NCI-H510A treated with DMSO at 0.1 percent for 48 hours (cell line): ENCODE measurements at regions not wholly inside any gene's neighbourhood (a gene's known extent, or its start where the extent isn't known, plus 50 kb on each side); places are given as distances from the start of the nearest gene placed in this dataset.
"Not testable (repeated sequence)": the region's sequence is repeated elsewhere in the genome, so short reads cannot be mapped to it uniquely, and the experiment has no call there.

Experiments
- DNase-seq: peaks from one replicate; lab custom pipeline; 2025; lab: John Stamatoyannopoulos, UW

GRCh38 chr9:33695299-33695698 is 100.1 kb upstream of the PRSS3 start:
- no peak for DNase-seq

DNA sequence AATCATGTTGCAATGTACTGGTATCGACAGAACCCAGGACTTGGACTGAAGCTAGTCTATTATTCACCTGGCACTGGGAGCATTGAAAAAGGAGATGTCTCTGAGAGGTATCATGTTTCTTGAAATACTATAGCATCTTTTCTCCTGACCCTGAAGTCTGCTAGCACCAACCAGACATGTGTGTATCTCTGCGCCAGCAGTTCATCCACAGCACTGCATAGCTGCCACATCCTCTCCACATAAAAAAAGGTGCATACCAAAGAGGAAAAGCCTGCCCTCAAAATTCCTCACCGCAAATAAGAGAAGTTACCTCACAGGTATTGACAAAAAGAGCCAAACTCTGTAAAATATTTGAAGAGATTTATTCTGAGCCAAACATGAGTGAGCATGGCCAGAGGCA is 99.5 kb upstream of the PRSS3 start:
- DNase-seq: no peak

DNA sequence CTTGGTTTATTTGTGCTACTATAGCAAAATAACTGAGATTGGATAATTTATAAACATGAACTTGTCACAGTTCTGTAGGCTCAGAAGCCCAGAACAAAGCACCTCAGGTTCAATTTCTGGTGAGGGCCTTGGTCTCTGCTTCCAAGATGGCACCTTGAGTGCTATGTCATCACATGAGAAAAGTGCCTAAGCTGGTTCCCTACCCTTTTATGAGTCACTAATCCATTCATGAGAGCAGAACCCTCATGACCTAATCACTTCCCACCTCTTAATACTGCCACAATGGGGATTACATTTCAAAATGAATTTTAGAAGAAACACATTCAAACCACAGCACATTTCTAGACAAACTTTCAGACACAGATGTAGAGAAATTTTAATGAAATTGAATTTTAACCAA is 98.2 kb upstream of the PRSS3 start:
- DNase-seq: no peak

DNA sequence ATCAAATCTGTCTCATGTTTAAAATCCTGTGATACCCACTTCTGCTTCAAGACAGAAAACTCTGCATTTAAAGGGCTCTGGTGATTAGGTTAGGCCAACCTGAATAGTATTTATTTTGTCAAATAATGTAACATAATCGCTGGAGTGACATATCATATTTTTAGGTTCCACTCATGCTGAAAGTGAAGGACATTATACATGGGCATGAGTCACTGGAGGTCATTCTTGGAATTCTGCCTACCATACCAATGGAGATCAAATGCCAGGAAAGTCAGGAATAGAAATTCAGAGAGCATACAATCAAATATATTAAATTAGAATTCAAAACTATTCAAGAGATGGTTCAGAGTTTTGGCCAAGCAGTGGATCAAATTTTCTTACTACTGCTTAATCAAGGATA is 97.1 kb upstream of the PRSS3 start:
- DNase-seq: no peak

DNA sequence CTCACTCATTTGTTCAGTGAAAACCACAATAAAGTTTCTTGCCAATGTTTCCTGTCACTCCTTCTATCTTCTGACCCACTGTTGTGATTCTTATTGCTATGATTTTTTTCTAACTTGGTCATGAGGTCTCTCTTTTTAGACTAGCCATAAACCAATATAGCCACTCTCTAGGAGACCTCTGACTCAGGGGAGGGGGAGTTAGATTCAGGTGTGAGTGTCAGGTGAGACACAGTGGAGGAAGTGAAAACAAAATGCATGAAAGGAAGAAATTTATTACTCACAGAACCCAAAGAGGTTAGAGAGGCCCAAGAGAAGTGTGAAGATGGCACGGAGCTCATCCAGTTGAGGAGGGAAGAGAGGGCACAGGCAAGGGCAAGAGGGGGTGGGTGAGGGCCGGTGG is 94.4 kb upstream of the PRSS3 start:
- DNase-seq: not testable (repeated sequence)

- no peak for DNase-seq
These were observed 91.8 kb upstream of the PRSS3 start for GRCh38 chr9:33703430-33704102.

DNA sequence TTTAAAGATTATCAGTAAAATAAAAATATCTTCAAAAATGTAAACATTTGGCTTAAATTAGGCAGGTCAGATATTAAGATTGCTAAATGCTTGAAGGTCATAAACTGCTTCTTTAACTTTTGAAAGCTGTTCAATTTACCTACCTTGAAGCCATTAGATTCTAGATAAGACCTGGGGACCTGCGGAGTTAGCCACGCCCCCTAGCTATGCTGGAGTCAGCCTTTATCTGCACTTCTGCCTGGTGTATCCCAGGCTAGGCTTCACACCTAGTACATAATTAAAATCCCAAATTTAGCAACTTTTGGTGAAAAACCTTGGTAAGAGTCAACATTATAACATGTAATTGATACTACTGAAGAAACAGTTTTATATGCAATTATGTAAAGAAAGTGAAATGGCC is 89.9 kb upstream of the PRSS3 start:
- not testable (repeated sequence) for DNase-seq

DNA sequence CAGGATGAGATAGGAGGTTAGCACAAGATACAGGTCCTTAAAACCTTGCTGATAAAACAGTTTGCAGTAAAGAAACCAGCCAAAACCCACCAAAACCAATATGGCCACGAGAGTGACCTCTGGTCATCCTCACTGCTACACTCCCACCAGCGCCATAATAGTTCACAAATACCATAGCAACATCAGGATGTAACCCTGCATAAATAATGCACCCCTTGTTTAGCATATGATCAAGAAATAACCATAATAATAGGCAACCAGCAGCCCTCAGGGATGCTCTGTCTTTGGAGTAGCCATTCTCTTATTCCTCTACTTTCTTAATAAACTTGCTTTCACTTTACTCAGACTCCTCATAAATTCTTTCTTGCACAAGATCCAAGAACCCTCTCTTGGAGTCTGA is 86.9 kb upstream of the PRSS3 start:
- no peak for DNase-seq

- no peak for DNase-seq
These were observed 86.1 kb upstream of the PRSS3 start for GRCh38 chr9:33709269-33709668.

DNA sequence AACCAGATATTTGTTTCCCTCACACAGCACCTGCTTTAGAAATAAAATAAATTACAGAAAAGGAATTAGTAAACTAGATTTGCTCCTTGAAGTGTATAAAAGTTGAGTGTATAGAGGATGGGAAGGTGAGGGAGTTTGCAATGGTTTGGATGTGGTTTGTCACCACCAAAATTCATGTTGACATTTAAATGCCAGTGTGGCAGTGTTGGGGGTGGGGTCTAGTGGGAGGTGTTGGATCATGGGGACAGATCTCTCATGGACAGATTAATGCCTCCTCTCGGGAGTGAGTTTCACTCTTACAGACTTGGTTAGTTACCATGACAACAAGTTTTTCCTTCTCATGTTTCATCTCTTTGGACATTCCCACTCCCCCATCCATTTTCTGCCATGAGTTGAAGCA is 83.9 kb upstream of the PRSS3 start:
- not testable (repeated sequence) for DNase-seq

DNA sequence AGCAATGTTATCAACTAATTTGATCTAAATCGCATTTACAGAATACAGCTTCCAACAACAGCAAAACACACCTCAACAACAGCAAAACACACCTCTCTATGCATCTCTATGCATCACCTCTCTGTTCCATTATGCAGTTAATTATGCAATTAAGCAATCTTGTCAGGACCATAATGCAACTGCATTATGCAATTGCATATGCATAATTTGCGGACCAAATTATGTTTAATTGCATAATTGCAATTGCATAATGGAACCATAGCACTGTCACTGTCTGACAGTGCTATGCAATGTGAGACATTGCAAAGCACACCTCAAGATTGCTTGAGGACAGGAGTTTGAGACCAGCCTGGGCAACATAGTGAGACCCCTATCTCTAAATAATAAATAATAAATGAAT is 80.4 kb upstream of the PRSS3 start:
- DNase-seq: no peak

- no peak for DNase-seq
These were observed 76.4 kb upstream of the PRSS3 start for GRCh38 chr9:33718987-33719386.

DNA sequence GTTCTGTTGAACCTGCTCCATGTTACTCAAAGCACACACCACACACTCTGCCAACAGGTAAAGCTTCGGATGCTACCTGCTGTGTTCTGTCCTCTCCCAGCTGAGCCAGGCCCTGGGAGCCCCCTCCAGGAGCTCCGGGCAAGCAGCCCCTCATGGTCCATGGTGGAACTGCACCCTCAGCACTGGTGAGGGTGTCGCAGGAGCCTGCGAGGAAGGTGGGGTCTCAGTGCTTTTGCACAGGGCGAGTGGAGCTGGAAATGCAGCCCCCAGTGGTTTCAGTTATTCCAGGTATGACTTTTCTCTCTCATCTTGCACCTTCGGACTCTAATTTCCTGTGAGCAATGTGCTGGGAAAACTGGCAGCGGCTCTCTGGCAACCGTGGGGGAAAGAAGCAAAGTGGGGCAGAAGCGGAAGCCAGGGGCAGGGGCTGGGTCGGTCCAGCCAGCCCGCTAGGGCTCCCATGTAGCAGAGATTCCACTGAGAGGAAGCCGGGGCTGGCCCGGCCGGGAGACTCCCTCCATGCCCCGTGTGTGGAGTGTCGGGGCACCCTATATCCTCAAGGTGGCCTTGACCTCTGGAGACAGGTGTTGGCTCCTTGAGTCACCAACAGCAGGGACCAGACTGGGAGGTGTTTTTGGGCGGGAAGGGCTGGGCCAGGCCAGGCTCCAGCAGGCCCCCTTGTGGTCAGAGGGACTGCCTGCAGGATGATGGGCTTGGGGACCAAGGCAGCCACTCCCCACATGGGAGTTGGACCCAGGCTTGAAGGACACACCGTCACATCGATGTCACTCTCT is 75.6 kb upstream of the PRSS3 start:
- DNase-seq: no peak

DNA sequence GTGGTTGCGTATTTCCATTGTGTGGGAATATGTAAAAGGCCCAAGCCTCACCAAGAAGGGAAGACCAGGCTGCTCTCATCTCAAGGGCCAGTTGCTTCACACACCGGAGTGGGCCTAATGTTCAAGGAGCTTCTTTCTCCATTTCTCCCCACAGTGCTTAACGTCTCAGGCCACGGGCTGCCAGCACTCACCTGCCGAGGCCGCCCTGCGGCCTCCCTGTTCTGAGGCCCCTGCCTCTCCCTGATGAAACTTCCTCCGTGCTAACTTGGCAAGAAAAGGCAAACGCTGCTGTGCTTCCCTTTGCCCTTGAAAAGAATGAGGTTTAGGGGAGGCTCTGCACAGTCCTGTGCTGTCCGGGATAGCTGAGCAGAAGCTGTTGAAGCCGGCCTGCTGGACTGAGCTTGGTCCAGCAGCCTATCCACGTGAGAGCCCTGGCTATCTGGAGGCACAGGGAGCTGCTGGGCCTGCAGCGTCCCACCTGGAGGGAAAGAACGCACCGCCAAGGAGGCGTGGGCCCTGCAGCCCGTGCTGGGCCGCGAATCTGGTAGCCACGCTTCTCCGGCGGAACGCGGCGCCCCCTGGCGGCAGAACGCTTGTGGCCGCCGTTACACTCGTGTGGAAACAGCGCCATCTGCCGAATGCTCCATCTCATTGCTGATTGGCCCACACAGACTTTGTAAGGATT is 73.5 kb upstream of the PRSS3 start:
- DNase-seq: peak; percentile 35

DNA sequence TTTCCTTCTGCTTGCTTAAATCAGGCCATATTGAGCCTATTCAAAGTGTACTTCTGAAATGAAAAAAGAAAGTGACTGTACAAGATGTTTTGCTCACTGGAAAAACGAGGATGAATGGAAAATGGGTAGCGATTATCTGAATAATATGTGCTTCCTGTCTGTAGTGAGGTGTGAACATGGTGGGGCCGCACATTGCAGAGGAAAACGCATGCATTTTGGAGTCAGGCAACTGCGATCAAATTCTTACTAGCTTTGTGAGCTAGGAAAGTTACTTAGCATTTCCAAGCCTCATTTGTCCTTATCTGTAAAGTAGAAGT is 73.0 kb upstream of the PRSS3 start:
- no peak for DNase-seq

- DNase-seq: no peak
These were observed 66.7 kb upstream of the PRSS3 start for GRCh38 chr9:33728613-33729012.

- no peak for DNase-seq
These were observed 64.2 kb upstream of the PRSS3 start for GRCh38 chr9:33731142-33731541.

DNA sequence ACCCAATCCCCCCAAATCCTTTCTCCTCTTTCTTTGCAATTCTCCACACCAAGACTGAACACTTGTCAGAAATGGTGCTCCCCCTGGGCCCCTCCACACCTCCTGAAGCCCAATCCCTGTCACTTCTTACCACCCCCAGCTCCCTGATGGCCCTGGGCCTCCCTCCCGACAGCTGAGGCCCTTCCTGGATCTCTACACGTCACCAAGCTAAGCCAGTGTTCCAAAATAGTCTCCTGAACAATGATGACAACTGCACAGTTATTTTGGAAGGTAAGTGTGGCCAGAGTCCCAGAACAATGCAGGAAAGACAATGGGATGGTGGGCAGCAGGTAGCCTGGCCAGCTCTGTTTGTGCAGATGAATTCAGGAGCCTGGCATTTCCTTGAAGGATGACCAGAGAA is 63.7 kb upstream of the PRSS3 start:
- DNase-seq: no peak

GRCh38 chr9:33734247-33734940 is 61.0 kb upstream of the PRSS3 start:
- not testable (repeated sequence) for DNase-seq

GRCh38 chr9:33734941-33735835 is 60.2 kb upstream of the PRSS3 start:
- DNase-seq: not testable (repeated sequence)

GRCh38 chr9:33737811-33738606 is 57.4 kb upstream of the PRSS3 start:
- peak; percentile 33 for DNase-seq
